ENCODE measurements at regions not wholly inside any gene's neighbourhood (a gene's known extent, or its start where the extent isn't known, plus 50 kb on each side); places are given as distances from the start of the nearest gene placed in this dataset.

- ChIA-PET CTCF (ENCODE audit: low intra/inter-chr PET ratio) (no interaction called here), POLR2A (interaction anchor here (0.8 to 1.0 kb wide), 2 partner anchors 12 to 890 kb away, joined by 3 read pairs; no protein-coding TSS in a partner anchor)
- peaks cover 0 to 8% of the 10 kb centered on the region in 2 experiments; a peak in 1 of 5 replicates for H3K27me3 ChIP-seq (ENCODE audit: control insufficient read depth in 2 of 2, insufficient read depth in 2 of 2, low read length in 2 of 2)
- FAIRE-seq, result no peak
- H3K4me3 ChIP-seq, result no peak overlapping the region
- no peaks in the 10 kb centered on the region for H3K36me3 ChIP-seq (ENCODE audit: control insufficient read depth, insufficient read depth, low read length)
- no peak for DNase-seq (ENCODE audit: extremely low read depth in 1 of 4, low spot score in 3 of 4)
- no peak overlapping the region for H2AFZ ChIP-seq (ENCODE audit: low read depth, low read length)
- 40% methylated on average over 6 of the region's 6 CpGs for WGBS (ENCODE audit: insufficient coverage, low coverage, missing lambda C conversion rate)
- no peak overlapping the region for H3K4me2 ChIP-seq (ENCODE audit: insufficient read depth, low read length)
- no peak for ATAC-seq
- no peaks in the 10 kb centered on the region for H3K79me2 ChIP-seq (ENCODE audit: control insufficient read depth, insufficient read depth, low read length)
- no TSS peak for BruUV-seq (replicated peaks)
- no peaks in the 10 kb centered on the region for H3K9me3 ChIP-seq (replicated peaks; ENCODE audit: control insufficient read depth, insufficient read depth, low read depth, low read length)
- H3K9me1 ChIP-seq (ENCODE audit: control insufficient read depth, insufficient read depth, low read length), result no peaks in the 10 kb centered on the region
- peaks cover 0 to 3% of the 10 kb centered on the region in 2 experiments; a peak in 1 of 5 replicates for H3K4me1 ChIP-seq (replicated peaks in 1 of 2; ENCODE audit: control insufficient read depth in 2 of 2, insufficient read depth in 2 of 2, low read length in 2 of 2)
- no peak overlapping the region for H3K27ac ChIP-seq (ENCODE audit: extremely low read depth, low read depth, low read length)
- H3K9ac ChIP-seq (ENCODE audit: insufficient read depth in 1 of 2, low read depth in 2 of 2, low read length in 2 of 2), result no peak overlapping the region
- in situ Hi-C loops (cut with MboI), result no loop called here
- no peaks in the 10 kb centered on the region for H4K20me1 ChIP-seq (replicated peaks; ENCODE audit: control insufficient read depth, insufficient read depth, low read length)
- intact Hi-C loops (cut with micrococcal nuclease), result no loop called here
- TF ChIP-seq, protein P1, sequence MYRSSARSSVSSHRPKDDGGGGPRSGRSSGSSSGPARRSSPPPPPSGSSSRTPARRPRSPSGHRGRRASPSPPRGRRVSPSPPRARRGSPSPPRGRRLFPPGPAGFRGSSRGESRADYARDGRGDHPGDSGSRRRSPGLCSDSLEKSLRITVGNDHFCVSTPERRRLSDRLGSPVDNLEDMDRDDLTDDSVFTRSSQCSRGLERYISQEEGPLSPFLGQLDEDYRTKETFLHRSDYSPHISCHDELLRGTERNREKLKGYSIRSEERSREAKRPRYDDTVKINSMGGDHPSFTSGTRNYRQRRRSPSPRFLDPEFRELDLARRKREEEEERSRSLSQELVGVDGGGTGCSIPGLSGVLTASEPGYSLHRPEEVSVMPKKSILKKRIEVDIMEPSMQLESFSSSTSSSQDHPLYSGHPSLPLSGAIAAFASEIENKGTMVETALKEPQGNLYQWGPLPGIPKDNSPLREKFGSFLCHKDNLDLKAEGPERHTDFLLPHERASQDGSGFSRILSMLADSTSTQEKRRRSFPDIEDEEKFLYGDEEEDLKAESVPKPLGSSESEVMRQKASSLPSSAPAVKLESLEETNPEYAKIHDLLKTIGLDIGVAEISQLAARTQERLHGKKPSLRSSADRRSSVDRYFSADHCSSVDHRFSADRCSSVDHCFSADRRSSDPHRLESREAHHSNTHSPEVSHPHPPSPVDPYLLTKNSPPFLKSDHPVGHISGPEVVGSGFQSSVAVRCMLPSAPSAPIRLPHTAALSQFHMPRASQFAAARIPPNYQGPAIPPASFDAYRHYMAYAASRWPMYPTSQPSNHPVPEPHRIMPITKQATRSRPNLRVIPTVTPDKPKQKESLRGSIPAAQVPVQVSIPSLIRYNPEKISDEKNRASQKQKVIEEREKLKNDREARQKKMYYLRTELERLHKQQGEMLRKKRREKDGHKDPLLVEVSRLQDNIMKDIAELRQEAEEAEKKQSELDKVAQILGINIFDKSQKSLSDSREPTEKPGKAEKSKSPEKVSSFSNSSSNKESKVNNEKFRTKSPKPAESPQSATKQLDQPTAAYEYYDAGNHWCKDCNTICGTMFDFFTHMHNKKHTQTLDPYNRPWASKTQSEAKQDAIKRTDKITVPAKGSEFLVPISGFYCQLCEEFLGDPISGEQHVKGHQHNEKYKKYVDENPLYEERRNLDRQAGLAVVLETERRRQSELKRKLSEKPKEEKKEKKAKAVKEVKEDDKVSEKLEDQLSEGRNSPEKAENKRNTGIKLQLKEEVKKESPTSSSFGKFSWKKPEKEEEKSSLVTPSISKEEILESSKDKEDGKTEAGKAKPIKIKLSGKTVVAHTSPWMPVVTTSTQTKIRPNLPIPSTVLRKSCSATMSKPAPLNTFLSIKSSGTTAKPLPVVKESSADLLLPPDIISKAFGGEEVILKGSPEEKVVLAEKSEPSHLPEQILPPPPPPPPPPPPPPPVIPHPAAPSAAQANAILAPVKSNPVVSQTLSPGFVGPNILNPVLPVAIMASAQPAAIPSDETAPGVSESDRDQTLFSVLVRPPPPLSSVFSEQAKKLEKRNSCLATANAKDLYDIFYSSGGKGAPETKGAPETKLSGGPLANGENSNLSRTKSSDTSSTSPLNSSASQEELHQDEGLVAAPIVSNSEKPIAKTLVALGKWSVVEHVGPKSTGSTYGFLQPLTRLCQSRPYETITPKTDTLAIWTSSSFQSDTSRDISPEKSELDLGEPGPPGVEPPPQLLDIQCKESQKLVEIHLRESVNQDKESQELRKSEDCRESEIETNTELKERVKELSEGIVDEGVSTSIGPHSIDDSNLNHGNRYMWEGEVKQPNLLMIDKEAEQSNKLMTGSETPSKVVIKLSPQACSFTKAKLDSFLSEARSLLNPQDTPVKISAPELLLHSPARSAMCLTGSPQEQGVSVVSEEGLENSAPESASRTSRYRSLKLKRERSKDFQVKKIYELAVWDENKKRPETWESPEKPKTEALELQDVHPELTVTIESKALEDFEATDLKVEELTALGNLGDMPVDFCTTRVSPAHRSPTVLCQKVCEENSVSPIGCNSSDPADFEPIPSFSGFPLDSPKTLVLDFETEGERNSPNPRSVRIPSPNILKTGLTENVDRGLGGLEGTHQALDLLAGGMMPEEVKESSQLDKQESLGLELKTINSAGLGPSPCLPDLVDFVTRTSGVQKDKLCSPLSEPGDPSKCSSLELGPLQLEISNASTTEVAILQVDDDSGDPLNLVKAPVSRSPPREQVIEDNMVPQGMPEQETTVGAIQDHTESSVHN (IDR thresholded peaks at IDR 0.05; ENCODE audit: borderline replicate concordance in 1 of 2, low read depth in 1 of 2), result no peak
- TF ChIP-seq TRIM28 (IDR thresholded peaks at IDR 0.05) (no peak), PTBP1 (IDR thresholded peaks at IDR 0.05; ENCODE audit: low read depth, low read length) (no peak), FOXO4 (CRISPR knock-in tag; IDR thresholded peaks at IDR 0.05) (no peak), ARID4B (CRISPR knock-in tag; IDR thresholded peaks at IDR 0.05) (no peak), EZH2 (IDR thresholded peaks at IDR 0.05; ENCODE audit: borderline replicate concordance, low read depth, low read length) (no peak)
Measured at GRCh38 chr1:245098924-245099323, 55.9 kb upstream of the KIF26B start.

Data from K562 (cell line).